ENCODE measurements at regions not wholly inside any gene's neighbourhood (a gene's known extent, or its start where the extent isn't known, plus 50 kb on each side); places are given as distances from the start of the nearest gene placed in this dataset.
"Not testable (repeated sequence)": the region's sequence is repeated elsewhere in the genome, so short reads cannot be mapped to it uniquely, and the experiment has no call there.

GRCh38 chr22:16911340-16911739 is 86.1 kb upstream of the XKR3 start:
- not testable (repeated sequence) for DNase-seq

- not testable (repeated sequence) for DNase-seq
These were observed 76.8 kb upstream of the XKR3 start for GRCh38 chr22:16902051-16902450.

GRCh38 chr22:16901579-16901978 is 76.4 kb upstream of the XKR3 start:
- not testable (repeated sequence) for DNase-seq

GRCh38 chr22:16899358-16899757 is 74.1 kb upstream of the XKR3 start:
- DNase-seq = not testable (repeated sequence)

GRCh38 chr22:16897365-16897764 is 72.2 kb upstream of the XKR3 start:
- not testable (repeated sequence) for DNase-seq

GRCh38 chr22:16891892-16892291 is 66.7 kb upstream of the XKR3 start:
- peak; percentile 2 for DNase-seq

GRCh38 chr22:16876339-16876738 is 51.1 kb upstream of the XKR3 start:
- not testable (repeated sequence) for DNase-seq
